ENCODE measurements at regions not wholly inside any gene's neighbourhood (a gene's known extent, or its start where the extent isn't known, plus 50 kb on each side); places are given as distances from the start of the nearest gene placed in this dataset.
A peak's percentile ranks its signal among the peaks of the same experiment; 100 is the strongest.

GRCh38 chr16:82350560-82350959 is 180.5 kb upstream of the MPHOSPH6 start:
- no peak for TF ChIP-seq CTCF (IDR thresholded peaks at IDR 0.05; ENCODE audit: low read depth, low read length)
- no peak for DNase-seq (ENCODE audit: low read depth in 1 of 2, low spot score in 1 of 2)
- H3K4me3 ChIP-seq, result no peak overlapping the region

GRCh38 chr16:82345318-82345717 is 175.3 kb upstream of the MPHOSPH6 start:
- no peaks in the 10 kb centered on the region for H3K36me3 ChIP-seq
- no peaks in the 10 kb centered on the region for H3K4me1 ChIP-seq (ENCODE audit: low read depth)
- no peak overlapping the region for H3K4me3 ChIP-seq
- H3K27me3 ChIP-seq, result no peaks in the 10 kb centered on the region
- no peak for DNase-seq (ENCODE audit: low read depth in 1 of 2, low spot score in 1 of 2)
- no peak for TF ChIP-seq CTCF (IDR thresholded peaks at IDR 0.05; ENCODE audit: low read depth, low read length)
- no peaks in the 10 kb centered on the region for H3K9me3 ChIP-seq (ENCODE audit: low read depth)
- H3K27ac ChIP-seq, result no peak overlapping the region

More at GRCh38 chr16:82350560-82350959, 180.5 kb upstream of the MPHOSPH6 start:
- H3K36me3 ChIP-seq, result no peaks in the 10 kb centered on the region
- no peaks in the 10 kb centered on the region for H3K4me1 ChIP-seq (ENCODE audit: low read depth)
- no peaks in the 10 kb centered on the region for H3K9me3 ChIP-seq (ENCODE audit: low read depth)
- H3K27me3 ChIP-seq, result no peaks in the 10 kb centered on the region
- H3K27ac ChIP-seq, result no peak overlapping the region

- Histone ChIP-seq H3K36me3 (no peaks in the 10 kb centered on the region), H3K4me1 (ENCODE audit: low read depth) (no peaks in the 10 kb centered on the region), H3K27ac (no peak overlapping the region), H3K9me3 (ENCODE audit: low read depth) (no peaks in the 10 kb centered on the region), H3K4me3 (no peak overlapping the region), H3K27me3 (no peaks in the 10 kb centered on the region)
- TF ChIP-seq CTCF (IDR thresholded peaks at IDR 0.05; ENCODE audit: low read depth, low read length), result peak; percentile 25
- peak; percentile 3 to 24 for DNase-seq (ENCODE audit: low read depth in 1 of 2, low spot score in 1 of 2)
Measured at GRCh38 chr16:82344157-82344556, 174.1 kb upstream of the MPHOSPH6 start.

GRCh38 chr16:82341146-82341669 is 171.2 kb upstream of the MPHOSPH6 start:
- Histone ChIP-seq H3K27me3 (no peaks in the 10 kb centered on the region), H3K36me3 (no peaks in the 10 kb centered on the region), H3K4me1 (ENCODE audit: low read depth) (no peaks in the 10 kb centered on the region), H3K9me3 (ENCODE audit: low read depth) (no peaks in the 10 kb centered on the region), H3K4me3 (no peak overlapping the region), H3K27ac (no peak overlapping the region)
- no peak for DNase-seq (ENCODE audit: low read depth in 1 of 2, low spot score in 1 of 2)
- TF ChIP-seq CTCF (IDR thresholded peaks at IDR 0.05; ENCODE audit: low read depth, low read length), result no peak

- H3K4me3 ChIP-seq, result no peak overlapping the region
- H3K27ac ChIP-seq, result no peak overlapping the region
- no peaks in the 10 kb centered on the region for H3K27me3 ChIP-seq
- no peaks in the 10 kb centered on the region for H3K4me1 ChIP-seq (ENCODE audit: low read depth)
- H3K9me3 ChIP-seq (ENCODE audit: low read depth), result no peaks in the 10 kb centered on the region
- no peak for TF ChIP-seq CTCF (IDR thresholded peaks at IDR 0.05; ENCODE audit: low read depth, low read length)
- DNase-seq (ENCODE audit: low read depth in 1 of 2, low spot score in 1 of 2), result no peak
- H3K36me3 ChIP-seq, result no peaks in the 10 kb centered on the region
Measured at GRCh38 chr16:82340531-82340930, 170.5 kb upstream of the MPHOSPH6 start.

GRCh38 chr16:82337355-82337754 is 167.3 kb upstream of the MPHOSPH6 start:
- DNase-seq (ENCODE audit: low read depth in 1 of 2, low spot score in 1 of 2), result no peak
- Histone ChIP-seq H3K27me3 (no peaks in the 10 kb centered on the region), H3K27ac (no peak overlapping the region), H3K36me3 (no peaks in the 10 kb centered on the region), H3K9me3 (ENCODE audit: low read depth) (no peaks in the 10 kb centered on the region), H3K4me1 (ENCODE audit: low read depth) (no peaks in the 10 kb centered on the region), H3K4me3 (no peak overlapping the region)
- no peak for TF ChIP-seq CTCF (IDR thresholded peaks at IDR 0.05; ENCODE audit: low read depth, low read length)
